ENCODE measurements at regions not wholly inside any gene's neighbourhood (a gene's known extent, or its start where the extent isn't known, plus 50 kb on each side); places are given as distances from the start of the nearest gene placed in this dataset.

DNA sequence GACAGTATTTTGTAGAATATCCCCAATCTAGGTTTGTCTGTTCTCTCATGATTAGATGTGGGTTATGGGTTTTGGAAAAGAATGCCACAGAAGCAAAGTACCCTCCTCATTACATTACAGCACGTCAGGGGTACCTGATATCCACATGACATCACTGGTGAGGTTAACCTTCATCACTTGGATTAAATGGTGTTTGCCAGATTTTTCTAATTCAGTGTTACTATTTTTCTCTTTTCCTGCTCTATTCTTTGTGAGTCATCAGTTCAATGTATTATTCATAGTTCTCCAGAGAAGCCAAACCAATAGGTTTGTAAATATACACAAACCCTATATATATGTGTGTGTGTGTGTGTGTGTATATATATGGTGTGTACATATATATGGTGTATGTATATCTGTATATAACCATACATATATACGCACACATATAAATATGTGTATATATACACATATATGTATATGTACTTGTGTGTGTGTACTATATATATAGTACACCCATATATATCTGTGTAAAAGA lies 131.4 kb downstream of the LMNTD1 start:
- no peak for TF ChIP-seq EZH2 (IDR thresholded peaks at IDR 0.05; ENCODE audit: borderline replicate concordance, low read length)
- TF ChIP-seq, protein P1, sequence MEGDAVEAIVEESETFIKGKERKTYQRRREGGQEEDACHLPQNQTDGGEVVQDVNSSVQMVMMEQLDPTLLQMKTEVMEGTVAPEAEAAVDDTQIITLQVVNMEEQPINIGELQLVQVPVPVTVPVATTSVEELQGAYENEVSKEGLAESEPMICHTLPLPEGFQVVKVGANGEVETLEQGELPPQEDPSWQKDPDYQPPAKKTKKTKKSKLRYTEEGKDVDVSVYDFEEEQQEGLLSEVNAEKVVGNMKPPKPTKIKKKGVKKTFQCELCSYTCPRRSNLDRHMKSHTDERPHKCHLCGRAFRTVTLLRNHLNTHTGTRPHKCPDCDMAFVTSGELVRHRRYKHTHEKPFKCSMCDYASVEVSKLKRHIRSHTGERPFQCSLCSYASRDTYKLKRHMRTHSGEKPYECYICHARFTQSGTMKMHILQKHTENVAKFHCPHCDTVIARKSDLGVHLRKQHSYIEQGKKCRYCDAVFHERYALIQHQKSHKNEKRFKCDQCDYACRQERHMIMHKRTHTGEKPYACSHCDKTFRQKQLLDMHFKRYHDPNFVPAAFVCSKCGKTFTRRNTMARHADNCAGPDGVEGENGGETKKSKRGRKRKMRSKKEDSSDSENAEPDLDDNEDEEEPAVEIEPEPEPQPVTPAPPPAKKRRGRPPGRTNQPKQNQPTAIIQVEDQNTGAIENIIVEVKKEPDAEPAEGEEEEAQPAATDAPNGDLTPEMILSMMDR (IDR thresholded peaks at IDR 0.05; ENCODE audit: low read length): no peak
